DMS79 treated with DMSO at 0.1 percent for 48 hours (cell line): ENCODE measurements at regions not wholly inside any gene's neighbourhood (a gene's known extent, or its start where the extent isn't known, plus 50 kb on each side); places are given as distances from the start of the nearest gene placed in this dataset.

Experiments used
- DNase-seq: peaks from one replicate; lab custom pipeline; 2025; lab: John Stamatoyannopoulos, UW

- no peak for DNase-seq
These were observed 64.8 kb upstream of the IGFBP3 start for GRCh38 chr7:45985902-45986301.

- DNase-seq, result no peak
These were observed 63.6 kb upstream of the IGFBP3 start for GRCh38 chr7:45984386-45985295.

GRCh38 chr7:45983720-45984255, 62.7 kb upstream of the IGFBP3 start:
- DNase-seq, result no peak

DNA sequence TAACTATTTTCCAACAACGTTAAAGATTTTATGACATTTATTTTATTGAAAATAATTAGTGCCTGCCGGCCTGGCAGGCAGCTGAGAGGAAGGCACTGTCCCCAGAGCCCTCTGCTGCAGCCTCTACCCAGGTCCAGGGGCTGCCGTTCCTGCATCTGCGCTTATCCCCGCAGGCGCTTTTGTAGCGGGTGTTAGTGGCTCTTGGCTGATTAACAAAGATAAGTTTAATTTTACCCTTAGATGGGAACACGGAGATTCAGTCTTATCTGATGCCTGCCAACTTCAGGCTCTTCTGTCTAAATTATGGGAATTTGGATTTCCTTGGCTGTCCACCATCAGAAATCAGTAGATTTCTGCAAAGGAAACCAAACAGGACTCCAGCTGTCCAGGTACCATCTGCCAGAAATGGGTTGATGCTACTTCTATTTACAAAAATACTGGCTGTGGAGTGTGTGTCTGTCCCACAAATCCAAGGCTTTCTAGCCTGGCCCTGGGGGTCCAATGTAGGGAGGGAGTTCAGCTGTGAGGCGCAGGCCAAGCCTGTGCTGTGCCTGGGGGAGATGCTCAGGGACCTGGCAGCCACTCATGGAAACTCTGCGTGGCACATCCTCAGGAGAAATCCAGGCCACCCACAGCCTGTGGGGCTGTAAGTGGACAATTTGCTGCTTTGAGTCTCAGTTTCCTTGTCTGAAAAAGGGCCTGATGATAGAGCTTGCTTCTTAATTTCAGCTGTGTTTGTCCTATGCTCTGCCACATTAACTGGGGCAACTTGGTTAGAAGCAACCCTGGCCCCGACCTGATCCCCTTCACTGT, 62.0 kb upstream of the IGFBP3 start:
- DNase-seq, result no peak

DNA sequence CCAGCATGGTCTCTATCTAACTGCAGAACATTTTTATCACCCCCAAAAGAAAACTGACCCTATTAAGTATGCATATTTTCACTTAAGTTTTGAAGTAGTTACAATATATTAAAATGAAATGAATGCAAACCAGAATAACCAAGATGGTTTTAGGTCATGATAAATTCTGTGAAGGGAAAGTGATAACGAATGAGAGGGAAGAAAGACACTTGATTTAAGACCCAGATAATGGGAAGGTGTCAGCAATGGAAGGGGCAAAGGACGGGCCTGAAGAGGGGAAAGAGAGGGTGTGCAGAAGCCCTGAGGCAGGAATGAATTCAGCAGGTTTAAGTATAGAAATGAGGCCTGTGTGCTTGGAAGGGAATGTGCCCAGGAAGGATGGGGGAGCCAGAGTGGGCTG, 61.1 kb upstream of the IGFBP3 start:
- DNase-seq, result no peak

- DNase-seq, result no peak
These were observed 59.9 kb upstream of the IGFBP3 start for GRCh38 chr7:45980973-45981372.

DNA sequence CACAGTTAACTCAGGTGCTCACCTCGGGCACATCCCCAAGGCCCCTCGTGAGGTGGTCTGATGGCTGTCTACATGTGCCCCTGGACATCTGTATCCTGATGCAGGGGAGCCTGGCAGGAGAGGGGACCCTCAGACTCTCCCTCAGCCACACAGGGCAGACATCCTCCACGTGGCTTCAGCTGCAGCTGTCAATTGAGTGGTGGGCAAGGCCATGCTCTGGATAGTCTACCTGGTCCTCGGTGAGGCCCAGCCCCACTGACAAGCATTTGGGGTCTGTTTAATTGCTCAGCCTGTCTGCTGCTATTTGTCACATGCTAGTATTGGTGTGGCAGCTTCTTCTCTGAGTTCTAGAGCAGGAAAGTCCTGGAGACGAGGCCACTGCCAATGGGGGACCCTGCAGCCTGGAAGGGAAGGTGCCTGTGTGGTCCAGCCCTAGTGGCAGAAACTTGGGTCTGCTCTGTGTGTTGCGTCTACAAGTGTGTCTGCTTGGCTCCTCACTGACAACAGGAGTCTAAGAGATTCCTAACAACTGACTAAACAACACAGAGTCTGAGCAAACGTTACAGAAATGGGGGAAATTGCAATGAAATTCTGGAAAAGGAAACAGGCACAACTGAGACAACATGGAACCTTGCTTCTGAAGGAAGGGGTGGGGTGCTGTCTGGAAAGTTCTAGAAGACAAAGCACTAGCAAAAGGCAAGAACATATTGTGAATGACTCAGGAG, 59.3 kb upstream of the IGFBP3 start:
- no peak for DNase-seq

DNA sequence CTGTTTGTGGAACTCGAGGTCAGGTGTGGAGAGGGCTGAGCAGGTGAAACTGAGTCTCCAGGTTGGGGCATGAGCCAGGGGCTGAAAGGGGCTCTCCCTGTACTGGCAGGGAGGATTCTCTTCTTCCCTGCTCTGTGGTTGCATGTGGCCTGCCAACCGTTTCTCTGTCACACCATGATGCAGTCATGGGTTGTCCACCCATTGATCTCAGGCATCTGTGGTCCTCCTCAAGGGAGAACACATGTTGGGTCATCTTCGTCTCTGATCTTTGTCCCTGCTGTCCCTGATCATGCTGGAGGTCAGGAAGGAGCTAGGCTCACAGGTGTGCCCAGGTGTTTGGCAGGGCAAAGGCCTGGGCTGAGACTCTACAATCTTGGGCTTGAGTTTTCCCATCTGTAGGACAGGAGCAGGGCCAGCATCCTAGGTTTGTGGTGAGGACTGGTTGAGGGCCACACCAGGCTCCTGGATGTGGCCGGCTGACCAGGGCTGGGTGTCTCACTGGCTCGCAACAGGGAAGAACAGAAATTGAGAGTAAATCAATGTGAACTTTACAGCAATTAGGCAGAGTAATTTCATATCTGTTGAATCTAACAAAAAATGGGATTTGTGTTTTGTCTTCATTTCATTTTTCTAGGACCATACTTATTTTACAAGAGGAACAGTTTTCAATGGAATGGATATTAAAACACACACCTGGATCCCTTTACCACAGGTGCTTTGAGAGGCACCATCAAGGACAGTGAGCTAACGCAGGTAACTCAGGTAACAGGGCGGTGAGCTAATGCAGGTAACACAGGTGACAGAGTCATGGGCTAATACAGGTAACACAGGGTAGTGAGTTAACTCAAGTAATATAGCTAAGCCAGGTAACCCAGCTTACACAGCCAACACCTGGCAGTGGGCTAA, 58.5 kb upstream of the IGFBP3 start:
- no peak for DNase-seq

DNA sequence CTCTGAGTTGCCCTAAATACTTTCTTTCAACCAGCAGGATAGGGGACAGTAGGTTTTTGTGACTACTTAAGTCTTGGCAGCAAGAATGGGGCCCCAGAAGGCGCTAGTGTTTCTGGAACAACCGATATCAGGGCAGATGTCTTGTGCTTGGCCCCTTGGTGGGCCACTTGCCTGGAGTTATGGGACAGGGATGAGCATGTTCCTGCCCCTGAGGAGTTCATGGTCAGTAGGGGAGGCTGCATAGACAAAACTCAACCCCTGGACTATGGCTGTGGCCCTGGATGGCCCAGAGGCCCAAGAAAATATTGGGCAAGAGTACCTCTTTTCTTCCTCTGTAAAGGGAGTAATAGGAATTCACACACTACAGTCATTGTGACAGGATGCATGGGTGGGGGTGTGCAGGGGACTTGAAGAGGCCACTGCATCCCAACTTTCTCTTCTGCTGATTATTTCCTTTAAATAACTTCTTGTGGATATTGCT, 57.7 kb upstream of the IGFBP3 start:
- no peak for DNase-seq

- no peak for DNase-seq
These were observed 57.1 kb upstream of the IGFBP3 start for GRCh38 chr7:45978010-45978681.

DNA sequence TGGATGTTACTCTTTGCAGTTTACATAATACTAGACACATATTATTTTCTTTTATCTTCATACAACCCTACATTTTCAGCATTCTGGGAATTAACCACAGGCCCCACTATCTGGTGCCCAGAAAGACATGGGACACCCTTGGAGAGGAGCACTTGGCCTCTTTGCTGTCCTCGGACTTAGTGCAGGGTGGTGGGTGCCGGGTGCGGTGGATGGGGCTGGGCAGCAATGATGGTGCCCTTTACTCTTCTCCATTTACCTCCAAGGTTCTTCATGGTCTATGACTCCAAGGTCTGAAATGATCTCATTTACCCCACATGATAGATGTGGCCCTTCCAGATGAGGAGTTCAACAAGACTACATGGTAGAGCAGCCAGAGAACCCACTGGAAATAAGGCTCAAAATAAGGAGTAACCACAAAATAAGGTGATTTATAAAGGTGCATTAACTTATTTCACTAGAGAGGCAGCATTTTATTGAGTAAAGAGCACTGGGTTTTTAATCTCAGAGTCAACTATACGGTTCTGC, 56.2 kb upstream of the IGFBP3 start:
- DNase-seq, result no peak

- no peak for DNase-seq
These were observed 55.4 kb upstream of the IGFBP3 start for GRCh38 chr7:45976485-45976856.

- DNase-seq, result no peak
These were observed 54.9 kb upstream of the IGFBP3 start for GRCh38 chr7:45975847-45976484.

GRCh38 chr7:45975367-45975766, 54.3 kb upstream of the IGFBP3 start:
- no peak for DNase-seq

GRCh38 chr7:45974540-45975360, 53.7 kb upstream of the IGFBP3 start:
- DNase-seq, result no peak

DNA sequence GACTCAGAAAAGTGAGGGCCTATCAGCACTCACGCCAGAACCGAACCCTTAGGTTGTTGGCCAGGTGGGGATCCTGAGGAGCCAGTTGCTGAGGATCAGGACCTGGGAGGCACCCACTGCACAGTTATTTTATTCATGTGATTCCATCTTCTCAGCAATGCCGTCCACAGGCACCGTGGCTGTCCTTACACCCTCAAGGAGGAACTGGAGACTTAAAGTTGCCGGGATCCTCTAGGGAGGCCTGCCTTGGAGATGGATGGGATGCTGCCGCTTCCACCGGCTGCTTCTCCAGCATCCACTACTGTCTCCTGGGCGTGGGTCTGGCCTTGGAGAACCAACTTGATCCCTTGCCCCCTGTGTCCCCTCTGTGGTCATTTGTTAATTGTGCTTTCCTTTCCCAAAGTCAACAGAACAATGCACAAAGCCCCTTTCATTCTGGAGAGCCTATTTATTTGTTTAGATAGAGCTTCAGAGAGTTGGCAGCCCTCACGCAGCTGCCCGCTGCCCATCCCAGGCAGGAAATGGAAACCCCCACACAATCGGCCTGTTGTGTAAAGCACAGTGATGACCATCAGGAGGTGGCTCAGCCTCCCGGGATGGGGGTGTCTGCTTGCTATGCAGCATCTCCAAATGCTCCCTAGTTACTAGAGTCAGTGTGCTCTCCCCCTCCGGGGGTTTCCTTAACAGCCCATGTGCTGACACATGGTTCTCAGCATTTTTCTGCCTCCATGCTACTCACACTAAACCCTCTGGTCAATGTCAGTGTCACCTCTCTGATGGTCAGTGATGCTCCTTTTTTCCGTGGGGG, 52.9 kb upstream of the IGFBP3 start:
- no peak for DNase-seq

DNA sequence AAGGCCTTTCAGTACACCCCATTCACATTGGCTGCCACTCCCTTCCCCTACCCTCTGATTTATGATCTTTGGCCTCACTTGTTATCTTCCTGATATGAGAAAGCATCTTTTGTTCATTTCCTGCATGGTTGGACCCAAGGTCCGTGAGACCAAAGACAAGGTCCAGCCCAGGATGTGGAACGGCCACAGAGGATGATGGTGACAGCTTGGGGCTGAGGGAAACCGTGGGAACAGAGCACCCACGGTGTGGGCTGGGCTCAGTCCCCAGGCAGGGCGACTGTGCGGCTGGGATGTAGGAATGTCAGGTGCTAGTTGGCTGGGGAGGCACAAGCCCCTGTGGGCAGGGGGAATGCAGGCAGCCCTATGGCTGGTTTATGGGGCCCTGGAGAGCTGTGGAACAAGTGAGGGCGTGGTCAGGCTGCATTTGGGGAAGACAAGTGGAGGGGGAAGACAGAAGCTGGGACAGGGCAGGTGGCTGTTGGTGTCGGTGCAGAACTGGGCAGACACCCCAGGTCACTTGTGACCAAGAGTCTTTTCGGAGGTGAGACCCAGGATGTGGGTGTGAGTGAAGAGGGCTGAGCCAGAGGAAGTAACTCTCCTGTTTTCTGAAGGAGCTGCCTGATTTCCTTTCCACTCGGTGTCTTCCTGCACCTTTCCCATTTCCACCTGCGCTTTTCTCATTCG, 51.7 kb upstream of the IGFBP3 start:
- no peak for DNase-seq
